ENCODE measurements at regions not wholly inside any gene's neighbourhood (a gene's known extent, or its start where the extent isn't known, plus 50 kb on each side); places are given as distances from the start of the nearest gene placed in this dataset.

- TF ChIP-seq CBX8 (IDR thresholded peaks at IDR 0.05; ENCODE audit: borderline replicate concordance, low read depth, low read length) (no peak), CEBPB (IDR thresholded peaks at IDR 0.05; ENCODE audit: low read depth, low read length) (no peak), SIN3A (conservative IDR thresholded peaks at IDR 0.05 in 1 of 2, IDR thresholded peaks at IDR 0.05 in 1 of 2; ENCODE audit: low read depth in 1 of 2, low read length in 2 of 2) (no peak), JUND (IDR thresholded peaks at IDR 0.05; ENCODE audit: low read length) (no peak)
Observed at GRCh38 chr17:77746393-77746792, 212.1 kb upstream of the TNRC6C start (continued).
